H1 (cell line): ENCODE measurements at regions not wholly inside any gene's neighbourhood (a gene's known extent, or its start where the extent isn't known, plus 50 kb on each side); places are given as distances from the start of the nearest gene placed in this dataset.
"Not testable (repeated sequence)": the region's sequence is repeated elsewhere in the genome, so short reads cannot be mapped to it uniquely, and the experiment has no call there.

Experiments used
- CTCF ChIA-PET: fragments of 300-600 bp; sonication (Branson Sonifier 250); formaldehyde crosslinking; loops from one replicate; lab custom pipeline; 2021; ENCODE audit not compliant: partially characterized antibody; lab: Charles Lee
- POLR2A ChIA-PET: fragments of 300-600 bp; sonication (Branson Sonifier 250); formaldehyde crosslinking; loops from one replicate; lab custom pipeline; 2021; ENCODE audit warnings: inconsistent platforms; ENCODE audit not compliant: partially characterized antibody; lab: Charles Lee
- DNase-seq, 2 experiments: peaks; one replicate each; pipeline versions ENCODE4 v3.0.0 to v3.0.0-alpha.2; 2010 to 2022; ENCODE audit warnings: low spot score in 2 of 2, low read depth in 1 of 2, mixed read lengths in 1 of 2
- FAIRE-seq: peaks from 2 replicates; lab custom pipeline; 2011; peaks lifted over from hg19 to GRCh38; lab: Jason Lieb, UNC
- H2AFZ ChIP-seq: 2 replicates; pipeline ENCODE4 v1.8.1; 2012; ENCODE audit warnings: low read length, inconsistent platforms
- H2AK5ac ChIP-seq: 2 replicates; pipeline ENCODE4 v1.6.1; 2013; ENCODE audit warnings: low read depth, low read length
- H2BK120ac ChIP-seq: replicated peaks from 2 replicates; pipeline ENCODE3; 2013; ENCODE audit warnings: low read depth, low read length, inconsistent platforms
- H2BK12ac ChIP-seq: 2 replicates; pipeline ENCODE4 v1.6.1; 2013; ENCODE audit warnings: low read depth, low read length
- H2BK15ac ChIP-seq: 2 replicates; pipeline ENCODE4 v1.6.1; 2013; ENCODE audit warnings: low read length
- H2BK20ac ChIP-seq: 2 replicates; pipeline ENCODE4 v1.6.1; 2013; ENCODE audit warnings: low read length
- H2BK5ac ChIP-seq: 2 replicates; pipeline ENCODE4 v1.6.1; 2013; ENCODE audit warnings: low read depth, low read length
- H3K14ac ChIP-seq: 2 replicates; pipeline ENCODE4 v1.6.1; 2013; ENCODE audit warnings: inconsistent platforms; ENCODE audit not compliant: insufficient read length
- H3K18ac ChIP-seq: 2 replicates; pipeline ENCODE4 v1.6.1; 2013; ENCODE audit warnings: low read length; ENCODE audit errors: extremely low read depth
- H3K23ac ChIP-seq: 2 replicates; pipeline ENCODE4 v1.6.1; 2013; ENCODE audit warnings: inconsistent platforms; ENCODE audit not compliant: insufficient read length
- H3K23me2 ChIP-seq: 2 replicates; pipeline ENCODE4 v1.6.1; 2013; ENCODE audit warnings: low read depth, low read length
- H3K27ac ChIP-seq: 2 replicates; pipeline ENCODE4 v1.6.1; 2011; ENCODE audit warnings: low read depth, low read length, inconsistent platforms
- H3K27me3 ChIP-seq, 4 experiments: replicated peaks in 1 of 4; 1 replicate in 1 of 4; 2 replicates in 3 of 4; pipeline versions ENCODE4 v1.6.1 to v1.8.1; 2011 to 2013; ENCODE audit warnings: low read length in 3 of 4, mild to moderate bottlenecking in 3 of 4, inconsistent platforms in 2 of 4, mixed read lengths in 2 of 4, moderate library complexity in 1 of 4; ENCODE audit not compliant: control insufficient read depth in 3 of 4, insufficient read depth in 3 of 4; ENCODE audit errors: extremely low read depth in 1 of 4
- H3K36me3 ChIP-seq, 4 experiments: 2 replicates each; pipeline versions ENCODE4 v1.6.1 to v1.8.1; 2011 to 2013; ENCODE audit warnings: mild to moderate bottlenecking in 4 of 4, low read length in 3 of 4, moderate library complexity in 2 of 4, control low read depth in 1 of 4, inconsistent platforms in 1 of 4; ENCODE audit not compliant: insufficient read depth in 4 of 4, control insufficient read depth in 2 of 4
- H3K4ac ChIP-seq: replicated peaks from 2 replicates; pipeline ENCODE3; 2013; ENCODE audit warnings: low read length, low read depth, mixed read lengths, inconsistent platforms; ENCODE audit not compliant: insufficient read length
- H3K4me1 ChIP-seq, 4 experiments: replicated peaks in 1 of 4; 1 replicate in 1 of 4; 2 replicates in 3 of 4; pipeline versions ENCODE4 v1.6.1 to v1.8.1; 2011 to 2013; ENCODE audit warnings: low read length in 3 of 4, inconsistent platforms in 2 of 4, mixed read lengths in 1 of 4; ENCODE audit not compliant: insufficient read depth in 4 of 4, control insufficient read depth in 3 of 4
- H3K4me2 ChIP-seq, 2 experiments: 2 replicates each; pipeline versions ENCODE4 v1.6.1 to v1.8.1; 2011 to 2013; ENCODE audit warnings: low read depth in 2 of 2, low read length in 2 of 2, control low read depth in 1 of 2, inconsistent platforms in 1 of 2, mild to moderate bottlenecking in 1 of 2; ENCODE audit not compliant: insufficient read depth in 1 of 2
- H3K4me3 ChIP-seq, 4 experiments: fragments of 200-600, 300-600 bp in 1 of 4; sonication (generic), shearing (Covaris generic), sonication (Bioruptor Twin) in 1 of 4; 2 replicates each; pipeline versions ENCODE4 v1.5.1 to v1.8.1; 2011 to 2016; ENCODE audit warnings: low read length in 4 of 4, low read depth in 3 of 4, control low read depth in 2 of 4, inconsistent platforms in 2 of 4, mild to moderate bottlenecking in 2 of 4, mixed read lengths in 1 of 4, moderate library complexity in 1 of 4; ENCODE audit not compliant: insufficient read depth in 2 of 4; ENCODE audit errors: extremely low read depth in 1 of 4
- H3K56ac ChIP-seq: replicated peaks from 2 replicates; pipeline ENCODE3; 2013; ENCODE audit warnings: low read depth, mild to moderate bottlenecking, mixed read lengths, low read length, inconsistent platforms; ENCODE audit not compliant: insufficient read length
- H3K79me1 ChIP-seq: 2 replicates; pipeline ENCODE4 v1.6.1; 2013; ENCODE audit warnings: low read depth, low read length, control low read depth
- H3K79me2 ChIP-seq, 2 experiments: 2 replicates each; pipeline versions ENCODE4 v1.6.1 to v1.8.1; 2012 to 2013; ENCODE audit warnings: low read length in 2 of 2, mild to moderate bottlenecking in 2 of 2, inconsistent platforms in 1 of 2; ENCODE audit not compliant: insufficient read depth in 2 of 2, control insufficient read depth in 1 of 2
- H3K9ac ChIP-seq, 4 experiments: replicated peaks in 1 of 4; 1 replicate in 1 of 4; 2 replicates in 3 of 4; pipeline versions ENCODE4 v1.6.1 to v1.8.1; 2011 to 2013; ENCODE audit warnings: low read depth in 3 of 4, low read length in 3 of 4, control low read depth in 2 of 4, mild to moderate bottlenecking in 2 of 4, moderate library complexity in 2 of 4, inconsistent platforms in 1 of 4; ENCODE audit errors: extremely low read depth in 1 of 4
- H3K9me3 ChIP-seq, 2 experiments: 2 replicates each; pipeline versions ENCODE4 v1.6.1 to v1.8.1; 2012 to 2013; ENCODE audit warnings: mild to moderate bottlenecking in 2 of 2, moderate library complexity in 2 of 2, control low read depth in 1 of 2, inconsistent platforms in 1 of 2, low read depth in 1 of 2, low read length in 1 of 2, mixed read lengths in 1 of 2; ENCODE audit not compliant: insufficient read depth in 2 of 2
- H4K20me1 ChIP-seq, 2 experiments: replicated peaks in 1 of 2; 2 replicates each; pipeline versions ENCODE3 to v1.8.1; 2011 to 2013; ENCODE audit warnings: inconsistent platforms in 2 of 2, low read length in 2 of 2, mild to moderate bottlenecking in 1 of 2; ENCODE audit not compliant: insufficient read depth in 2 of 2, control insufficient read depth in 1 of 2
- H4K5ac ChIP-seq: 2 replicates; pipeline ENCODE4 v1.6.1; 2013; ENCODE audit warnings: low read length, low read depth, mixed read lengths, inconsistent platforms; ENCODE audit not compliant: insufficient read length
- H4K8ac ChIP-seq: 2 replicates; pipeline ENCODE4 v1.8.0; 2013; ENCODE audit warnings: mild to moderate bottlenecking, moderate library complexity, low read length, inconsistent platforms; ENCODE audit not compliant: insufficient read depth; ENCODE audit errors: extremely low read depth
- H4K91ac ChIP-seq: replicated peaks from 2 replicates; pipeline ENCODE3; 2013; ENCODE audit warnings: low read length, mixed read lengths, inconsistent platforms; ENCODE audit not compliant: insufficient read length
- RBBP5 ChIP-seq: IDR thresholded peaks from 2 replicates; pipeline ENCODE4 v1.7.1; 2012; ENCODE audit warnings: low read depth, mild to moderate bottlenecking, inconsistent platforms, low read length, moderate library complexity, borderline replicate concordance
- SP4 ChIP-seq: IDR thresholded peaks from 2 replicates; pipeline ENCODE4 v1.6.1; 2012; ENCODE audit warnings: low read length, inconsistent platforms
- TAF1 ChIP-seq: IDR thresholded peaks from 2 replicates; pipeline ENCODE4 v1.6.1; 2011; ENCODE audit warnings: mild to moderate bottlenecking, low read depth, low read length
- WGBS, 2 experiments: shearing (Covaris generic) in 1 of 2; methylation state at CpG; one replicate each; pipeline versions ENCODE4 v1.1.6 to v1.1.7; 2013 to 2015; ENCODE audit warnings: low lambda C conversion rate in 2 of 2, mixed read lengths in 2 of 2, inconsistent platforms in 1 of 2, low coverage in 1 of 2, missing lambda C conversion rate in 1 of 2; ENCODE audit not compliant: insufficient replicate concordance in 2 of 2, insufficient coverage in 1 of 2, insufficient read length in 1 of 2; ENCODE audit errors: extremely low coverage in 1 of 2, missing lambda C conversion rate in 1 of 2; 5-methylcytosine and 5-hydroxymethylcytosine counted together

- no peak for TF ChIP-seq RBBP5
- TF ChIP-seq SP4 = no peak
- no peak for TF ChIP-seq TAF1
Measured at GRCh38 chr7:81859433-81859832, 89.6 kb upstream of the HGF start (continued).

- H3K36me3 ChIP-seq, H4K20me1 ChIP-seq, H3K4ac ChIP-seq, H3K18ac ChIP-seq, H2BK120ac ChIP-seq, H3K4me1 ChIP-seq, H4K5ac ChIP-seq, CTCF ChIA-PET, H3K9me3 ChIP-seq, H3K79me1 ChIP-seq, H2BK20ac ChIP-seq, H2BK12ac ChIP-seq, H3K23me2 ChIP-seq, H3K27me3 ChIP-seq, H4K8ac ChIP-seq, H3K23ac ChIP-seq, H3K4me3 ChIP-seq, H2BK15ac ChIP-seq, H4K91ac ChIP-seq, H3K14ac ChIP-seq, H3K9ac ChIP-seq, DNase-seq, H2AK5ac ChIP-seq, H3K27ac ChIP-seq, H2BK5ac ChIP-seq, H3K79me2 ChIP-seq, H3K56ac ChIP-seq, H2AFZ ChIP-seq, FAIRE-seq, H3K4me2 ChIP-seq: not testable (repeated sequence)
- POLR2A ChIA-PET = interaction anchor here (0.6 kb wide), 1 partner anchor 22 kb away, joined by 3 read pairs; no protein-coding TSS in a partner anchor
- 96% methylated on average over 5 of the region's 5 CpGs; no CpG with 5 or more reads in 1 of the 2 experiments for WGBS, 2 experiments
Measured at GRCh38 chr7:81858820-81859219, 89.0 kb upstream of the HGF start.
